GM19328 (cell line): ENCODE measurements at regions not wholly inside any gene's neighbourhood (a gene's known extent, or its start where the extent isn't known, plus 50 kb on each side); places are given as distances from the start of the nearest gene placed in this dataset.
"Not testable (repeated sequence)": the region's sequence is repeated elsewhere in the genome, so short reads cannot be mapped to it uniquely, and the experiment has no call there.

ENCODE experiments used
- ATAC-seq: cut with Tn5 transposase; IDR thresholded peaks from one replicate; pipeline ENCODE4 v1.9.1; 2021; ENCODE audit warnings: mild to moderate bottlenecking, moderate library complexity; ENCODE audit not compliant: unreplicated experiment

DNA sequence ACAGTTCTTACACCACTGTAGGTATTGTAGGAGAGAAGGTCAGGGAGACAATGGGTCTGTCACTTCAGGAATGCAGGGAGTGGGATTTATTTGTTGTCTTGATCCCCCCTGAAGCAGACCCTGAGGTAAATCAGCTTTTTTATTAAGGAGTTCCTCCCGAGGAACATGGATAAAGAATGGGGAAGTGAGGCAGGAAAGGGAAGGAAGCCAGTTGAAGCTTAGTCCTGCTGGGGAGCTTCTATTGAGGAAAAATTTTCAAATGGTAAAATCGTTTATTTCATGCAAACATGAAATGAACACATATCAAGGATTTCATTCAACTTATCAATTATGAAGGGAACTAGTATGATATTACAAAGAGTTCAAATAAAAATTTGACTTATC is 318.6 kb upstream of the PIK3R1 start:
- ATAC-seq = no peak

GRCh38 chr5:67896311-67896929 is 319.1 kb upstream of the PIK3R1 start:
- ATAC-seq = no peak

DNA sequence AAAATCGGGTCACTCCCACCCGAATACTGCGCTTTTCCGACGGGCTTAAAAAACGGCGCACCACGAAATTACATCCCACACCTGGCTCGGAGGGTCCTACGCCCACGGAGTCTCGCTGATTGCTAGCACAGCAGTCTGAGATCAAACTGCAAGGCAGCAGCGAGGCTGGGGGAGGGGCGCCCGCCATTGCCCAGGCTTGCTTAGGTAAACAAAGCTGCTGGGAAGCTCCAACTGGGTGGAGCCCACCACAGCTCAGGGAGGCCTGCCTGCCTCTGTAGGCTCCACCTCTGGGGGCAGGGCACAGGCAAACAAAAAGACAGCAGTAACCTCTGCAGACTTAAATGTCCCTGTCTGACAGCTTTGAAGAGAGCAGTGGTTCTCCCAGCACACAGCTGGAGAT is 325.7 kb upstream of the PIK3R1 start:
- ATAC-seq = not testable (repeated sequence)

GRCh38 chr5:67887748-67888161 is 327.8 kb upstream of the PIK3R1 start:
- no peak for ATAC-seq

DNA sequence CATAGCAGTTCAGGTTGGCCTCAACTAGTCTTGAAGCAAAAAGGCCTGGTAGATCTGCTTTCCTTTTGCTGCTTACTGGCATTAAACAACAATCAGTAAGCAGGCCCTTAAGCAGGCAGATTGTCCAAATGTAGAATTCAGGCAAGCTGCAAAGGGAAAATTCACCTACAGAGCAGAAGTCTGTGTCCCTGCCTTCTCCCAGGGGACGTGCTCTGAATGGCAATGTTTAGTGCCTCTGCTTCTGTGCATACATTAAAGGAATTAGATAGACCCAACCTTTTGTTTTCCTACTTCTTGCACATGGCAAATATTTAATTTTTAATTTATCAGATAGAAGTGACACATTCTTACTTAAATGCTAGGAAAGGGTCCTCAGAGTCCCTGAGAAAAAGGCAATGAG is 328.8 kb upstream of the PIK3R1 start:
- ATAC-seq = no peak

DNA sequence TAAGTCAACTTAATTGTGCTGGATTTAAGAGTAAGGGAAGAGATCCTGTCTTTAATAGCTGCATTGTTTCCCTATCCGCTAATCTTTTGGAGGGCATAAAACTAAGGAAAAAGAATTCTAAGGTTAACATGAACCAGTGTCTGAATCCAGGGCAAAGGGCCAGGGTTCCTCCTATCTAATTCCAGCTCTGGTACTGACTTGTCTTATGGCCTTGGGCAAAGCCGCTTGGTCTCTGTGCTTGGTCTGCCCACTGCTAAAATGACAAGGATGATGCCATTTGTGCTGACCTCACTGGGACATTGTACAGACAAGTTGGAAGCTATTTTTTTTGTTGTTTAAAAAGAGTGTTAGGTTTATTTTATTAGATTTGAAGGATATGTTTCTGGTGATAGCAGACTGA is 334.7 kb upstream of the PIK3R1 start:
- no peak for ATAC-seq

DNA sequence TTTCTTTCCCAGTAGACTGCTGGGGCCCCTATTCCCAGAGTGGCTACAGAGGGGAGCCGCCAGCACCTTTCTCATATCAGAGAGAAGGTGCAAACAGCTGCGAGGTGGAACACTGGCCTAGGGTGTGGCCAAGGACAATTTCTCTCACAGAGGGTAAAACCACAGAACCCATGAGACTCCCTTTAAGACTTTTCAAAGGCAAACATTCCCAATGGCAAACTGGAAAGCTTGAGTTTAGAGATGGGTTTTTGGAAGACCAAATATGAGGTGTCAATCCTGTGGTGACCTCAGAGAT is 335.1 kb upstream of the PIK3R1 start:
- ATAC-seq = no peak

- no peak for ATAC-seq
These were observed 335.7 kb upstream of the PIK3R1 start for GRCh38 chr5:67879620-67880510.

- no peak for ATAC-seq
These were observed 336.6 kb upstream of the PIK3R1 start for GRCh38 chr5:67878933-67879332.

DNA sequence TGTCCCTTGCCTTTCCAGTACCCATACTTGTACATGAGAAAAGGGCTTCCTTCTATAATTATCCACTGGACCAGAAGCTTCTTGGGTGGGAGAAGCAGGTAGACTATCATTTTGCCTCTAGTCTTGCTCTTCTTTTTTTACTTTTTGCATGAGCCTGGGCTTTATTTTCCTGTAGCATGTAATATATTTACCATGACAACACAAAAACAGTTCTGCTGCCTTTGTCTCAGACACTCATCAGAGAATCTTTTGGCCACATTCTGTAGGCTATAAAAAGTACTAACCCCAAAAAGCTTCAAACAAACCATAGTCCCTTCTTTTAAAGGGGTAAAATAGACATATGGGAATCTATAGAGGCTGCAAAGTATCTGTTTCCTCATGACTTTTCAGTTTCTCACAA is 339.2 kb upstream of the PIK3R1 start:
- no peak for ATAC-seq

GRCh38 chr5:67875601-67876000 is 340.0 kb upstream of the PIK3R1 start:
- no peak for ATAC-seq

DNA sequence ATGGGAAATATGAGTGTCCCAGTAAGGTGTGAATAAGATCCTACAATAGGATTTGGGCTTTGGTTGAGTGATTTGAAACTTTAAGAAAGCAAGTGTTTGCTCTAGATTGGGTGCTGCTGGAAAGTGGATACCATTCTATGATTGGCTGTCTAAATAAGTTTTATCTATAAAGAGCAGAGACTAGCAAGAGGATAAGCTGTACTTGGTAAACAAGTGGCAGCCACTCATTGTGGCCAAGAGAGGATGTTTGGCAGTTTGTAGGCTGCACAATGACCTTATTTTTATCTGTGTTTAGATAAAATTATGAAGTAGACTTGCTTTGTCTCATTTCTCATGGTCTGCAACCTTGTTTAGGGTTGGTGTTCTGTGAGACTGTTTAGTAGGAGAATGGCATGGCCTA is 341.6 kb upstream of the PIK3R1 start:
- ATAC-seq = no peak

- ATAC-seq = no peak
These were observed 344.9 kb upstream of the PIK3R1 start for GRCh38 chr5:67870662-67871061.

DNA sequence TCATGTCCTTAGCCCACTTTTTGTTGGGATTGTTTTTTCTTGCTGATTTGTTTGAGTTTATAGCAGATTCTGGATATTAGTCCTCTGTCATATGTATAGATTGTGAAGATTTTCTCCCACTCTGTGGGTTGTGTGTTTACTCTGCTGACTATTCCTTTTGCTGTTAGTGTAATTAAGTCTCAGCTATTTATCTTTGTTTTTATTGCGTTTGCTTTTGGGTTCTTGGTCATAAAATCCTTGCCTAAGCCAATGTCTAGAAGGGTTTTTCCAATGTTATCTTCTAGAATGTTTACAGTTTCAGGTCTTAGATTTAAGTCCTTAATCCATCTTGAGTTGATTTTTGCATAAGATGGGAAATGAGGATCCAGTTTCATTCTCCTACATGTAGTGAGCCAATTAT is 351.2 kb upstream of the PIK3R1 start:
- ATAC-seq = not testable (repeated sequence)

GRCh38 chr5:67858471-67859031 is 357.0 kb upstream of the PIK3R1 start:
- ATAC-seq = no peak

DNA sequence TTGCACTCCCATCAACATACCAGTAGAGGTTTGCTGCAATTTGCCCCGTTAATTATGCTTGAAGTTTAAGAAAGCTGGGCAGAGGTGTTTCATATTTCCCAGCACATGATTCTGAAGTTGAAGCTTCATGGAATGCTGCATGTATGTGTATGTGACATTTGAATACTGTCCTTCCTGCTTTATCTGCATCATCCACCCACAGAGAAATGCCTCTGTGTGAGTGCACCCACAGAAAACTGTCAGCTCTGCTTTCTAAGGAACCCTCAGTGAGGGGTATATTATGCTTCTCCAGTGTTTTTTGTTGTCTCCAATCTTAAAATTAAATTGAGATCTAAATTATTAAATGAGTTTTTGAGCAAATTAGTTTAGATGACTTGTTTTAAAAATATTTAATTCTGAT is 358.1 kb upstream of the PIK3R1 start:
- no peak for ATAC-seq

GRCh38 chr5:67855523-67855922 is 360.0 kb upstream of the PIK3R1 start:
- no peak for ATAC-seq

GRCh38 chr5:67850906-67851305 is 364.6 kb upstream of the PIK3R1 start:
- ATAC-seq = not testable (repeated sequence)

DNA sequence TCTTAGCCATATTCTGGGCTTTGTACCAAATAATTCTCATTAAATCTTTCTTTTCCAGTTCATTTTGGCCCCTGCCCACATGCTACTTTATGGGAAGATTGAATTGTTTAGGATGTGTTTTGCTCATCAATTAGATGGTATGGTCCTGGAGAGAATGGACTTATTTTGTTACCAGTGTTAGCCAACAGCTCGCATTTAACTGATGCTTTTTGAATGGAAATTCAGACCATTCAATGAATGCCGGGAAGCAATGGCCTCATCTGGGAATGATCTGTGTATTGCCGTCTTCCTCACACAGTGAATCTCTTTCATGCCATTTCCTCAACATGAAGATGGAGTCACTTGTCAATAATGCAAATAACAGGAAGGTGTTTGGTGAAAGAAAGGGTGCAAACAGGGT is 370.6 kb upstream of the PIK3R1 start:
- no peak for ATAC-seq

- no peak for ATAC-seq
These were observed 372.8 kb upstream of the PIK3R1 start for GRCh38 chr5:67842806-67843205.

DNA sequence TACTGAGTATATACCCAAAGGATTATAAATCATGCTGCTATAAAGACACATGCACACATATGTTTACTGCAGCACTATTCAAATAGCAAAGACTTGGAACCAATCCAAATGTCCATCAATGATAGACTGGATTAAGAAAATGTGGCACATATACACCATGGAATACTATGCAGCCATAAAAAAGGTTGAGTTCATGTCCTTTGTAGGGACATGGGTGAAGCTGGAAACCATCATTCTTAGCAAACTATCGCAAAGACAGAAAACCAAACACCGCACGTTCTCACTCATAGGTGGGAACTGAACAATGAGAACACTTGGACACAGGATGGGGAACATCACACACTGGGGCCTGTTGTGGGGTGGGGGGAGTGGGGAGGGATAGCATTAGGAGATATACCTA is 378.3 kb upstream of the PIK3R1 start:
- ATAC-seq = not testable (repeated sequence)

DNA sequence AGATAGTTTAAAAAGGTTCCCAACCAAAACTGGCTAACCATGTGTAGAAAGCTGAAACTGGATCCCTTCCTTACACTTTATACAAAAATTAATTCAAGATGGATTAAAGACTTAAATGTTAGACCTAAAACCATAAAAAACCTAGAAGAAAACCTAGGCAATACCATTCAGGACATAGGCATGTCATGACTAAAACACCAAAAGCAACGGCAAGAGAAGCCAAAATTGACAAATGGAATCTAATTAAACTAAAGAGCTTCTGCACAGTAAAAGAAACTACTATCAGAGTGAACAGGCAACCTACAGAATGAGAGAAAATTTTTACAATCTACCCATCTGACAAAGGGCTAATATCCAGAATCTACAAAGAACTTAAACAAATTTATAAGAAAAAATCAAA is 379.1 kb upstream of the PIK3R1 start:
- not testable (repeated sequence) for ATAC-seq
